GM18867 (cell line): ENCODE measurements at regions not wholly inside any gene's neighbourhood (a gene's known extent, or its start where the extent isn't known, plus 50 kb on each side); places are given as distances from the start of the nearest gene placed in this dataset.

ENCODE experiments used
- ATAC-seq: cut with Tn5 transposase; IDR thresholded peaks from one replicate; pipeline ENCODE4 v1.9.1; 2021; ENCODE audit warnings: mild to moderate bottlenecking, moderate library complexity; ENCODE audit not compliant: unreplicated experiment

DNA sequence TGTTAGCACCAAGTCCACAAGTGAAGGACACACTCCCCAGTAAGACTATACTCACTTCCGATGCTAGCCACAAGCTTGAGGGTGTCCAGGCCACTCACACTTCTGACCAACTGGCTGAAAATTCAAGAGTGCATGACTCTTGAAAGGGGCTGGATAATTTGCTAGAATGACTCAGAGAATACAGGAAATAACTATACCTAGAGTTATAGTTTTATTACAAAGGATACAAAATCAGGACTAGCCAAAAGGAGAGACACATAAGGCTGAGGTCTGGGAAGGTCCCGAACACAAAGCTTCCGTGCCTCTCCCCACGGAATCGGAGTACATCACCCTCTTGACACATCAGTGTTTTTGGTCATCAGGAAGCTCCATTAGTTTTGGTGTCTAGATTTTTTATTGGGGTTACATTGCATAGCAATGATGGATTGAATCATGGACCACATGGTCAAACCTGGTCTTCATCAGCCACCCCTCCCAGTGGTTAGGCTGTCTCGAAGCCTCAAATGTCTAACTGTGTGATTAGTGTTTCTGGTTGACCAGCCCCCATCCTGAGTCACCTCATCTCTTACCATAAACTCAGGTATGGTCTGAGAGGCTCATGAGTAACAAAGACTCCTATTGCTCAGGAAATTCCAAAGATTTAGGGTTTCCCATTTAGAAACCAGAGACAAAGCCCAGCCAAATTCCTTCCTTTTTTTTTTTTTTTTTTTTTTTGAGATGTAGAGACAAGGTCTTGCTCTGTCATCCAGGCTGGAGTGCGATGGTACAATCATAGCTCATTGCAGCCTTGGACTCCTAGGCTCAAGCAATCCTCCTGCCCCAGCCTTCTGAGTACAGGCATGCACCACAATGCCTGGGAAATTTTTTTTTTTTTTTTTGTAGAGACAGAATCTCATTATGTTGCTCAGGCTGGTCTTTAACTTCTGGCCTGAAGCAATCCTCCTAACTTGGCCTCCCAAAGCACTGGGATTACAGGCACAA is 472.0 kb upstream of the TBX3 start:
- ATAC-seq: no peak

DNA sequence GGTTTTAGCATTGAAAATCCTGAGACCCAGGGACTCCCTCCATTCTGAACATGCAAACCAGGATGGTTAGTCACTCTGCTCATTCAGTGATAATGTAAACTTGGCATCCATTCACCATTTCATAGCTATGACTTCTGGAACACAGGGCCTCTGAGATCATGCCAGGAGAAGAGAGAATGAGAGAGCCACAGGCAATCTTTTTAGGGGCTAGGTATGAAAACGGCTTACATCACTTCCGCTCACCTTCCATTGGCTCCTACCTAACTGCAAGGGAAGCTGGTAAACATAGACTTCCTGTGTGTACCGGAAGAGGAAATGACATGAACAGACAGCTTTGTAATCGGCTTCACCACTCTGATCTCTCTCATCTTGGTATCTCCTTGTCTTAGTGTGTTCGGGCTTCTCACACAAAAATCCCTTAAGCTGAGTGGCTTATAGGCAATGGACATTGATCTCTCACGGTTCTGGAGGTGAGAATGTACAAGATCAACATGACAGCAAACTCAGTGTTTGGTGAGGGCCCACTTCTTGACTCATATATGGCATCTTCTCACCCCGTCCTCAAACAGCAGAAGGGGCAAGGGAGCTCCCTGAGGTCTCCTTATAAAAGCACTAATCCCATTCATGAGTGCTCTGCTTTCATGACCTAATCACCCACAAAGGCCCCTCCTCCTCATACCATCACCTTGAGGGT is 465.9 kb upstream of the TBX3 start:
- no peak for ATAC-seq

DNA sequence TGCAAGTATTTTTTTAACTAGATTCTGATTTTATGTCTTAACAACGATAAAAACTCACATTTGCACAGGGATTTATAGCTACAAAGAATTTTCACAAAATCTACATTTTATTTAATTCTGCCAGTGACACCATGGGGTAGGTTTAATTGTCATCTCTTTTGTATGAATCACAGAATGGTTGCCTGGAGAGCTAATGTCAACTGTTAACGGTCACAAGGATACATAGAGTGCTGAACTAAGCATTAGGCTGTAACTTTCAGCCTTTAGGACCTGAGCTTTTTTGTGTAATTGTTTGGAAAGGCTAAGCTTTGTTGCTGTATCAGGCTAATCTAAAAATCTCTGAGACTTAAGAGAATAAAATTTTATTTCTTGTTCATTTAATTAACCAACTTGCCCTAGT is 465.3 kb upstream of the TBX3 start:
- no peak for ATAC-seq

DNA sequence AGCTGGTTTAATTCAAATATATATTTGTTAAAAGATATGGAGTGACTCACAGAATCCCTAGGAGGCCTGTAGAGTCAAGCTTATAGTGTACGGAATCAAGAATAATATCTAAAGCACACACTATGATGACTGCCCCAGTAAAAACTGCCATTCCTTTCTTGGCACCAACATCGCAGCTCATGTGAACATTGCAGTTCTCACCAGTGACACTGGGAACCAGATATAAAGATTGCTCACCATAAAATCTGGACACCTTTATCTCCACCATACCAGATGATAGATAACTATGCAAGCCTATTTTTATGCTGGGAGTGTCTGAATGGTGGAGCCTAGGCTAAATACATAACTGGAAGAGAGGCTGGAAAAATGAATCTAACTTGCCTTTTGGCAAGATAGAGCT is 463.9 kb upstream of the TBX3 start:
- no peak for ATAC-seq

DNA sequence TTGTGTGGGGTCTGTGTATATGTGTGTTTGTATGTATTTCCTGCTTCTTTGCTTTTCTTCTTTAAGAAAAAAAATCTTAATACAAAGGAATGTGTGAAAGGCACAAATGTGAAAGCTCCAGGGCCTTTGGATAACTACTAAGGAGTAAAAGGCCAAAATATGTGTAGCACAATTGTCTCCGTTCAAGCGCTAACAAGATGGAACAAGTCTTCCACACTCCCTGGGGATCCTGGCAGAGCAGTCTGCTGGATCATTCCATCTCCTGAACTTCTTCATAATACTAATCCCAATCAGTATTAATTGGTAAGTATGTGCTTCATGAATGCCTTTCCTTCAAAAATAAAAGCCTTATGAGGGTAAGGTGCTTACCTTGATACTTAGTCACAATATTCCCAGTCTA is 462.5 kb upstream of the TBX3 start:
- no peak for ATAC-seq

DNA sequence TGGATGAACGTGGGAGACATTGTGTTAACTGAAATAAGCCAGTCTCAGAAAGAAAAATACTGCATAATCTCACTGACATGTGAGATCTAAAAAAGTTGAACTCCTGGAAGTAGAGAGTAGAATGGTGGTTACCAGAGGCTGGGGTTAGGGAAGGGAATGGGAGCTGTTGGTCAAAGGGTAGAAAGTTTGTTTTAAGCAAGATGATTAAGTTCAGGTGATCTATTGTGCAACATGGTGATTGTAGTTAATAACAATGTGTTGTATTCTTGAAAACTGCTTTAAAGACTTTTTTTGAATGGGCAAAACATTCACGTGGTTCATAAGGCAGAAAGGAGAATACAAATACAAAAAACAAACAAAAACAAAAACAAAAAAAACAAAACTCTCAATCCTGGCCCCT is 460.4 kb upstream of the TBX3 start:
- no peak for ATAC-seq

DNA sequence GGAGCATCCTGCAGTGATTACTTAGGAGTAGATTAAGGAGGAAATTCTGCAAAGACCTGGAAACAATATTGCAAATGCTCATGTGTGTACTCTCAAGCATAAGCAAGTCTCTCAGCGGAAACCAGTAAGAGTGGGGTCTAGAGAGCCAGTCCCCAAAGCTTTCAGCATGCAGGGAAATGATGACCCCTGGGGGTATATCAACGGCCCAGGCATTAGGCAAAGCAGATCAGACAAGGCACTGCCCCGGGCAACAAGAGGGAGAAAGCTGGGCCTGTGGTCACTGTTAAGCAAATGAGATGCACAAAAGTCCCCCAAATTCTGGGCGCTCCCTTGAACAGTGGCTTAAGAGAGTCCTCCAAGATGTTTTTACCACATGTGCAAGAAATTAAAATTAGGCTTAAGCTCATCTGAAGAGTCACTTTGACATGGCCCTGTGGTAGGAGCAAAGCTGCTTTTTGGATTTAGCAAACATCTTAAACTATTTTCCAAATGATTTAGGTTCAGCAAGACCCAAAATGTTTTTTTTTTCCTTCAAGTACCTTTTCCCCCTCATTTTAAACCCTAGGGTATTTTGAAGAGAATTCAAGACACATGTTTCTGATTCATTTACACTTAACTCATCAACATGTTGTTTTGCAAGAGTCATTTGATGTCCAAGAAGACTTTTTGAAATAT is 457.1 kb upstream of the TBX3 start:
- no peak for ATAC-seq

DNA sequence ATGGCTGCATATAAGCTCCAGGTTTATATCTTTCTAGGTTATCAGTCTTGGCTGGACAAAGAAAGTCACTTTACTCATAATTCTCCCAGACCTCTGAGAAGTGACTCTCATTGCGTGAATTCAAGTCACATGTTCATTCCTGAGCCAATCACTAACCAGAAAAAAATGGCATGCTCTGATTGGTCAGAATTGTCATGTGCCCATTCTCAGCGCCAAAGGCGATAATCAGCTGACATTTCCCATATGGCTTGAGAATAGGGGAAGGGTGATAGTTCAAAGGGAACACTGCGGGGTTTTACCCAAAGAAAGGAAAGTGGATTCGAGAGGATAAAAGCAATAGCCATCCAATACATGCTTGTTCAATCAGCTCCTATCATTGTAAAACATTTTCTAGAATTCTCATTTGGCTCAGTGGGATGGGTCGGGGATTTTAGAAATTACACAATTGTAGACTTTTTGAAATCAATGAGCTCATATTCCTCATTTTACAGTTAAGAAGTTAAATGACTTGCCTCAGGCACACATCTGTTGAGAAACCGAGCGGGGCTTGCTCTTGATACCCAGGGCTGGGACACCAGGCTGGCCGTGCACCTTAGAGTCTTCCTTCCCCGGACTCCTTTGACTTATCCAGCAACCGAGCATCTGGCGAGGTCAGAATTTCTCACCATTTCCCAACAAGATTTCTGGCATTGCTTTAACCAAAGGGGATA is 454.0 kb upstream of the TBX3 start:
- ATAC-seq: no peak

DNA sequence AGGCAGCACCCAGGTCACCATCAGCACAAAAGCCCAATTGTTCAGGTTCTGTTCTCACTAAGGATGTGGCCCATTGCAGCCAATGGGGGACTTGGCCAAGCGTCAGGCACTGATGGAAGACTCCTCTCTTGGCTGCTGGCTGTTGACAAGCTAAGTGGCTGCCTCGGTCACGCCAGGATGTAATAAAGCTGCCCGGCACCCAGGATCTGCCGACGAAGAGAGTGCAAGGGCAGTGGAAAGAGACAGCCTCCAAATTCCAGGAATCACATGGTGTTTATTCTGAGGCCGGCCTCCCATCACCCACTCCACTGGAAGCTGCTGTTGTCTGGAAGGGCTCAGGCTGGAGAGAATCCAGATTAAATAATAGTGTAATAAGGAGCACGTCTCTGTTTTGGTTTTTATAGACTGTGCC is 451.8 kb upstream of the TBX3 start:
- ATAC-seq: no peak

DNA sequence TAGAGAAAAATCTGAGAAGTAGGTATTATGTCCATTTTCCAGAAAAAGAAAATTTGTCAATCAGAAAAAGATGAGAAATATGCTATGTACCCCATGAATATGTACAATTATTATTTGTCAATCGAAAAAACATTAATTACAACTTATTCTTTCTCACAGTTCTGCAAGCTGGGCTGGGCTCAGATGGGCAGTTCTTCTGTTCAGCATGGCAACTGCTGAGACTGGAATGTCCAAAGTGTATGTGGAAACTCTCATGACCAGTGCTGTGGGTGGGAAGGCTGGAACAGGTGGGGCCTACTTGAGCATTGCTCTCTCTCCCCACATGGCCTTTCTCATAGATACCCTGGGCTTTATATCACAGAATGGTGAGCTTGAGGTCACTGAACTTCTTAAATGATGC is 450.3 kb upstream of the TBX3 start:
- no peak for ATAC-seq

DNA sequence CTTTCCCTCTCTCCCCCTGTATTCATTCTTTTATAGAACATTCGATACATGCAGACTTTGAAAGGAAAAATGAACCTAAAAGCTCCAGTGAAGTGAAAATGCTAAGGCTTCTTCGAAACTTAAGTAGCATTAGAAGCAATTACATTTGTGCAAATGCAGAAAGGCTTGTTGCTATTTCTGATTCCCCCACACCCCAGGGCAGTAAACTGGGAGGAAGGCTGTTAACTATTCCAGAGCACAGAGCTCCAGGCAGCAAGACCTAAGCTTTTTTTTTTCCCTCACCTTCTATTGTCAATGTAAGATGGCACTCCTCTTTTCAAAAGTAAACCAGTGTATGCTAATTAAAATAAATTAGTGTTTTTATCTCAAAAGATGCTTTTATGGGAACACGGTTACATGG is 448.9 kb upstream of the TBX3 start:
- no peak for ATAC-seq

DNA sequence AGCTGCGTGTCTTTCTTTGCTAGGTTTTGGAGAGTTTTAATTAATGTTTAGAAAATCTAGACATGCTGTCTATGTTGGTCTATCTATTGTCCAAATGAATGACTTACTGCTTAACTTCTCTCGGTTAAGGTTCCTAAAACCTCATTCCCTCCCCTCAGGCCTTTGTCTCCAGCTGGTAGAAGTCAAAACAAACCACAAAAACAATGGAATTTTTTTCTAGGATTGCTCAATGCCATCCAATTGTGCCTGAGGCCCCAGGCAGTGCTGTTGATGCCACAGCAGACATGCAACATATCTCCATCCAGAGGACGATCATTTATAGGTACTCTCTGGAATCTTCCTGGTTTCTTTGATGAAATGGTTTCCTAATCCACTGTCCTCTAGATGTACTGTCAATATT is 448.2 kb upstream of the TBX3 start:
- ATAC-seq: no peak

DNA sequence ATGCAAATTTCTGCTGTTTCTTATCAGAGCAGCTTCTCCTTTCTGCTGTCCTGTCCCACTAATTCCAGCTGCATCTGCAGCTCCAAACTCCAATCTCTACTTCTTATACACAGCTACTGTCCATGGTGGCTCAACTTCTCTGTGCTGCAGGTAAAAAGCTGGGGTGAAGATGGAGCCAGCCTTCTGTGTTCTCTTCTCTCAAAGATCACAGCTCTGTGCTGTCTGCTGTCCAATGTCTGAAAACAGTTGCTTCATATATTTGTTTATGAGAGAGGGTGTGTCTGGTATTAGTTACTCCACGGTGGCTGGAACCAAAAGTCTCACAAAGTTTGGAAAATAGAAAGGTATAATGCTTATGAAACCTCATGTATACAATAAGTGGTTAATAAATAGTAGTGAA is 445.8 kb upstream of the TBX3 start:
- ATAC-seq: no peak

DNA sequence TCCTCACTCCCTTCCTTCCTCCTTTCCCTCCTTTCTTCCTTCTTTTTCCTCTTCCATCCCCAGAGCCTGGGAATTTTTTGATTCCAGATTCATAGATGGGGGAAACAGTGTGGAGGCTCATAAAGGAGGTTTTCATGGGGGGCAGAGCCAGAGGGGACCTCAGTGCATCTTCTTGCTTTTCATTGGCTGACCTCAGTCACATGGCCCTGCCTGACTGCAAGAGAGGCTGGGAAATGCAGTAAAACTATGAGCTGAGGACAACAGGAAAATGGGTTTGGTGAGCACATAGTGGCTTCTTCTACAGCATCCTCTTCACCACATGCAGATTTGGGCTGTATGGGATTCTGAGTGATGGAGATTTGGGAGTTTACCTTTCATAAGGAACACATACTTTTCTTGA is 437.1 kb upstream of the TBX3 start:
- no peak for ATAC-seq

DNA sequence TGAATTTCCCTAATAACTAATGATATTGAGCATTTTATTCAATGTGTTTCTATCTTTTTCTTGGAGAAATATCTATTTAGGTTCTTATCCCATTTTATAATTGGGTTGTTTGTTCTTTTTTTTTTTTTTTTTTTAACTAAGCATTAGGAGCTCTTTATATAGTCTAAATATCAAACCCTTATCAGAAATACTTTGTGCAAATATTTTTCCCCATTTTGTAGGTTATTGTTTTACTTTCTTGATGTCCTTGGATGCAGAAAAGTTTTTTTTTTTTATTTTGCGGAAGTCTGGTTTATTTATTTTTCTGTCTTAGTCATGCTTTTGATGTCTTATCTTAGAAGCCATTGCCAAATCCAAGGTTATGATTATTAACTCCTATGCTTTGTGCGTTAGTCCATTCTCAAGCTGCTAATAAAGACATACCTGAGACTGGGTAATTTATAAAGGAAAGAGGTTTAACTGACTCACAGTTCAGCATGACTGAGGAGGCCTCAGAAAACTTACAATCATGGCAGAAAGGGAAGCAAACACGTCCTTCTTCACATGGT is 434.3 kb upstream of the TBX3 start:
- no peak for ATAC-seq

DNA sequence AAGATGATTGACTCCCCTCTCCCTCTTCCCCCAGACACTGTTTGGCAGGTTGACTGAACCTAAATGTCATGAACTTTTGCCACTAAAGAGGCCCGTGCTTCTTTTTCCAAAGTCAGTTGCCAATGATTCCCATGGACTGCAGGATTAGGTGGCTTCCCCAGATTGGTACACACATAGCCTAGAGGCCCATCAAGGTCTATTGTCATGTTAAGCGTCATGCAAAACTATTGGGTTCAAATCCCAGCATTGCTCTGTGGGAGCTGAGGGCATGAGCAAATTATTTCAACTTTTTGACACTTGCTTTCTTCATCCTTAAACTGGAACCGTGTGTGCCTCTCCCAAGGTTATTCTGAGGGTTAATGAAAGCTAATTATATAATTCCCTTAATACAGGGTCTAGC is 430.2 kb upstream of the TBX3 start:
- ATAC-seq: no peak

DNA sequence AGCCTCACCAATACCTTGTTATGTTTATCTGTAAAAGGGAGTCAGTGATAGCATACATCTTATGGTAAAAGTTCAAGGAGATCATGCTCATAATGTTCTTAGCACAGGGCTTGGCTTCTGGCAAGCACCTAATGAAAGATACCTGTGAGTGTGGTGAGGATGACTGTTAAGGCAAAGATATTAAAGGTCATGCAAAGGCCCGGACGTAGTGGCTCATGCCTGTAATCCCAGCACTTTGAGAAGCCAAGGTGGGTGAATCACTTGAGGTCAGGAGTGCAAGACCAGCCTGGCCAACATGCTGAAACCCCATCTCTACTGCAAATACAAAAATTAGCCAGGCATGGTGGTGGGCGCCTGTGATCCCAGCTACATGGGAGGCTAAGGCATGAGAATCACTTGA is 425.9 kb upstream of the TBX3 start:
- no peak for ATAC-seq

DNA sequence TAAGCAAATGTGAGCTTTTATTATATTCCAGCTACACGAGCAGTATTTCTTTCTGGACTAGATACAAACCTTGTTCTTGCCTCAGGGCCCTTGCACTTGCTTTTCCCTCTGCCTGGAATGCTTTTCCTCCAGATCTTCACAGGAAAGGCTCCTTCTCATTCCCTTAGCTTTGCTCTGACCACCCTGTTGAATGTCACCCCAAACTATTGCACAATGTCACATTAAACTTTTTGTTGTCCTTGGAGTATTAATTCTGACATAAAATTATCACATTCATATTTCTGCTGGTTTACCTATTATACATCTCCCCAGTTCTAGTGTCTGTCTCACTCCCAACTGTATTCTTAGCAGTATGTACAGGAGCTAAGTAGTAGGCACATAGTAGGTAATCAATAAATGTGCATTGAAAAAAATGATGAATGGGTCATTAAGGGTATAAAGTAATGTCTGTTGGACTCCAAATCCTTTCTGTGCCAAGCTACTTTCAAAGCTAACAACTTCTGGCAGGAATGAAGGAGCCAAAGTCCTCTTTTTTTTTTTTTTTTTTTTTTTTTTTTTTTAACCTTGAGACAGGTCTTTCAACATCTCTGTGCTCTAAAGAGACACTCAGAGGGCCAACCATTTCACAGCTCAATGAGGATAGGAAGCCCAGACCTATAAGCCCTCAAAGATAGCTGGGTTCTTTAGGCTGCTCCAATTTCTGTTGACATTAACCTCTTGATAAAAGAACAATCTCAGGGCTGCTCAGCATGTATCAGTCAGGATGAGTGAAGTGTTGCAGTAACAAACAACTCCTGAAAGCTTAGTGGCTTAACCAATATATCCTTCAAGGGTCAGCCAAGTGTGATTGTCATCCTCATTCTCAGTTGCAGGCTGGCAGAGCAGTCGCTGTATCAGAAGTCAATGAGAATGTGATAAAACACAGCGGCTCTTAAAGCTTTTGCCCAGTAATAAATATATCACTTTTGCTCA is 424.4 kb upstream of the TBX3 start:
- no peak for ATAC-seq
